ENCODE measurements at regions not wholly inside any gene's neighbourhood (a gene's known extent, or its start where the extent isn't known, plus 50 kb on each side); places are given as distances from the start of the nearest gene placed in this dataset.

DNA sequence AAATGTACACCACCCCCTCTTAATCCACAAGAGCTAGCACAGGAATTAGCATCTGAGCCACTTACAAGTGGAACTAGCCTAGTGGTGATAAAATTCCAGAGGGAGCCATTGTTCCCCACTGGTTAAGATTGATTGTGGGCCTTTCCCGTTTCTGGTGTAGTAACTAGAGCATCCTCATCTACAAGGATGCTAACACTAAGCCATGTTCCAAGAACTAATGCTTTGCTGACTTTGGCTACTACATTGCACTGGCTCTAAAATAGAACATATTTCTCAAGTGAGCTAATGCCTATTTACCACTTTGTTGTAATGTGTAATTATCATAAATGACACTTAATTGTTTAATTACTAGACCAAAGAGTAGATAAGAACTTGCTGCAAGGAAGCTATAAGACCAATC lies 143.7 kb downstream of the FZD1 start:
- H3K9me3 ChIP-seq (ENCODE audit: control insufficient read depth, insufficient read depth, low read depth, low read length): no peaks in the 10 kb centered on the region
- CTCF ChIA-PET: no interaction called here
- no peaks in the 10 kb centered on the region for H3K4me1 ChIP-seq (ENCODE audit: control insufficient read depth, insufficient read depth, low read length)
- H3K36me3 ChIP-seq (ENCODE audit: control insufficient read depth in 2 of 2, insufficient read depth in 1 of 2, low read length in 2 of 2): no peaks in the 10 kb centered on the region
- POLR2A ChIA-PET: no interaction called here
- TF ChIP-seq, protein P1, sequence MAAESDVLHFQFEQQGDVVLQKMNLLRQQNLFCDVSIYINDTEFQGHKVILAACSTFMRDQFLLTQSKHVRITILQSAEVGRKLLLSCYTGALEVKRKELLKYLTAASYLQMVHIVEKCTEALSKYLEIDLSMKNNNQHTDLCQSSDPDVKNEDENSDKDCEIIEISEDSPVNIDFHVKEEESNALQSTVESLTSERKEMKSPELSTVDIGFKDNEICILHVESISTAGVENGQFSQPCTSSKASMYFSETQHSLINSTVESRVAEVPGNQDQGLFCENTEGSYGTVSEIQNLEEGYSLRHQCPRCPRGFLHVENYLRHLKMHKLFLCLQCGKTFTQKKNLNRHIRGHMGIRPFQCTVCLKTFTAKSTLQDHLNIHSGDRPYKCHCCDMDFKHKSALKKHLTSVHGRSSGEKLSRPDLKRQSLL (tag by site-specific recombination; IDR thresholded peaks at IDR 0.05): no peak
- TF ChIP-seq ZNF768 (tag by site-specific recombination; IDR thresholded peaks at IDR 0.05) (no peak), ZNF114 (tag by site-specific recombination; IDR thresholded peaks at IDR 0.05) (no peak), KLF1 (tag by site-specific recombination; IDR thresholded peaks at IDR 0.05) (no peak), ZNF169 (tag by site-specific recombination; IDR thresholded peaks at IDR 0.05) (no peak), ZSCAN23 (tag by site-specific recombination; IDR thresholded peaks at IDR 0.05) (no peak), ZNF76 (tag by site-specific recombination; IDR thresholded peaks at IDR 0.05; ENCODE audit: borderline replicate concordance, low read depth) (no peak), ZNF596 (tag by site-specific recombination; IDR thresholded peaks at IDR 0.05) (no peak), ZNF621 (tag by site-specific recombination; IDR thresholded peaks at IDR 0.05) (no peak), MYNN (tag by site-specific recombination; IDR thresholded peaks at IDR 0.05; ENCODE audit: borderline replicate concordance) (no peak), ZNF24 (tag by site-specific recombination; IDR thresholded peaks at IDR 0.05) (no peak)
- H3K4me3 ChIP-seq (ENCODE audit: low read depth, low read length): no peak overlapping the region
- no peak overlapping the region for H3K27ac ChIP-seq (ENCODE audit: extremely low read depth, low read depth, low read length)

DNA sequence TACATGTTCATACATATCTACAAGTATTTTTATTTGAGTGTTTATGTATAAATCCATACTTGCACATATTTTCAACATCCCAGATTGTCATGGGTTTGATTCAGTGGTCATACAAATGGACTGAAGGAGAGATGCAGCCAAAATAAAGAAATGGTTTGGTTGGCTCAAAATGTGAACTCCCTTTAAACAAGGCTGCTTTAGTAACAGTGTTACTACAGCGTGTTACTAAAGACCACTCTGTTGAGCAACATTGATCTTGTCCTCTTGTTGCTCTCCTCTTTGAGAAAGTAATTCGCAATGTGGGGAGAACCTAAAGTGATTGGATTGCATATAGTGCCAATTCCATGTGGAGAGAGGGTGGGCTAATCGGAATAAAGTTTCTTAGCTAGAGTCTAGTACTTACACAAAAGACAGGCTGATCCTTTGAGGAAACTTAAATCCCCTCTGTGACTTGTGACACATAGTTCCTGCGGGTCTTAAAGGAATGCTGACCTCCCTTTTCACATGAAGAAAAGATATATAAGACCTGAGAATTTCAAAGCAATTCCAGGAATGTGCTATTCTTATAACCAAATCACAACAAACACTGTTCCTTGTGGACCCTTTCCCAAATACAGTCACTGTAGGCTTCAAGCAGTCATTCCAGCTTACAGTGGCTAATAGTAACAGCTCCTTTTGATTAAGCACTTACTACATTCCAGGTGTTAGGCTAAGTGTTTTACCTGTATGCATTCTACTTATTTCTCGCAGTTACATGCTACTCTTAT lies 144.3 kb downstream of the FZD1 start:
- Histone ChIP-seq H3K9me3 (ENCODE audit: control insufficient read depth, insufficient read depth, low read depth, low read length) (no peaks in the 10 kb centered on the region), H3K4me1 (ENCODE audit: control insufficient read depth, insufficient read depth, low read length) (no peaks in the 10 kb centered on the region), H3K27ac (ENCODE audit: extremely low read depth, low read depth, low read length) (no peak overlapping the region), H3K36me3 (ENCODE audit: control insufficient read depth in 2 of 2, insufficient read depth in 1 of 2, low read length in 2 of 2) (no peaks in the 10 kb centered on the region), H3K4me3 (ENCODE audit: low read depth, low read length) (no peak overlapping the region)
- ChIA-PET CTCF (no interaction called here), POLR2A (no interaction called here)
- no peak for TF ChIP-seq ZNF211 (tag by site-specific recombination; IDR thresholded peaks at IDR 0.05; ENCODE audit: low read depth)
- TF ChIP-seq SCRT2 (tag by site-specific recombination; IDR thresholded peaks at IDR 0.05): no peak
- TF ChIP-seq, protein P2, sequence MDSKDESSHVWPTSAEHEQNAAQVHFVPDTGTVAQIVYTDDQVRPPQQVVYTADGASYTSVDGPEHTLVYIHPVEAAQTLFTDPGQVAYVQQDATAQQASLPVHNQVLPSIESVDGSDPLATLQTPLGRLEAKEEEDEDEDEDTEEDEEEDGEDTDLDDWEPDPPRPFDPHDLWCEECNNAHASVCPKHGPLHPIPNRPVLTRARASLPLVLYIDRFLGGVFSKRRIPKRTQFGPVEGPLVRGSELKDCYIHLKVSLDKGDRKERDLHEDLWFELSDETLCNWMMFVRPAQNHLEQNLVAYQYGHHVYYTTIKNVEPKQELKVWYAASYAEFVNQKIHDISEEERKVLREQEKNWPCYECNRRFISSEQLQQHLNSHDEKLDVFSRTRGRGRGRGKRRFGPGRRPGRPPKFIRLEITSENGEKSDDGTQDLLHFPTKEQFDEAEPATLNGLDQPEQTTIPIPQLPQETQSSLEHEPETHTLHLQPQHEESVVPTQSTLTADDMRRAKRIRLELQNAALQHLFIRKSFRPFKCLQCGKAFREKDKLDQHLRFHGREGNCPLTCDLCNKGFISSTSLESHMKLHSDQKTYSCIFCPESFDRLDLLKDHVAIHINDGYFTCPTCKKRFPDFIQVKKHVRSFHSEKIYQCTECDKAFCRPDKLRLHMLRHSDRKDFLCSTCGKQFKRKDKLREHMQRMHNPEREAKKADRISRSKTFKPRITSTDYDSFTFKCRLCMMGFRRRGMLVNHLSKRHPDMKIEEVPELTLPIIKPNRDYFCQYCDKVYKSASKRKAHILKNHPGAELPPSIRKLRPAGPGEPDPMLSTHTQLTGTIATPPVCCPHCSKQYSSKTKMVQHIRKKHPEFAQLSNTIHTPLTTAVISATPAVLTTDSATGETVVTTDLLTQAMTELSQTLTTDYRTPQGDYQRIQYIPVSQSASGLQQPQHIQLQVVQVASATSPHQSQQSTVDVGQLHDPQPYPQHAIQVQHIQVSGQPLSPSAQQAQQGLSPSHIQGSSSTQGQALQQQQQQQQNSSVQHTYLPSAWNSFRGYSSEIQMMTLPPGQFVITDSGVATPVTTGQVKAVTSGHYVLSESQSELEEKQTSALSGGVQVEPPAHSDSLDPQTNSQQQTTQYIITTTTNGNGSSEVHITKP (tag by site-specific recombination; IDR thresholded peaks at IDR 0.05): no peak
- TF ChIP-seq, protein P3, sequence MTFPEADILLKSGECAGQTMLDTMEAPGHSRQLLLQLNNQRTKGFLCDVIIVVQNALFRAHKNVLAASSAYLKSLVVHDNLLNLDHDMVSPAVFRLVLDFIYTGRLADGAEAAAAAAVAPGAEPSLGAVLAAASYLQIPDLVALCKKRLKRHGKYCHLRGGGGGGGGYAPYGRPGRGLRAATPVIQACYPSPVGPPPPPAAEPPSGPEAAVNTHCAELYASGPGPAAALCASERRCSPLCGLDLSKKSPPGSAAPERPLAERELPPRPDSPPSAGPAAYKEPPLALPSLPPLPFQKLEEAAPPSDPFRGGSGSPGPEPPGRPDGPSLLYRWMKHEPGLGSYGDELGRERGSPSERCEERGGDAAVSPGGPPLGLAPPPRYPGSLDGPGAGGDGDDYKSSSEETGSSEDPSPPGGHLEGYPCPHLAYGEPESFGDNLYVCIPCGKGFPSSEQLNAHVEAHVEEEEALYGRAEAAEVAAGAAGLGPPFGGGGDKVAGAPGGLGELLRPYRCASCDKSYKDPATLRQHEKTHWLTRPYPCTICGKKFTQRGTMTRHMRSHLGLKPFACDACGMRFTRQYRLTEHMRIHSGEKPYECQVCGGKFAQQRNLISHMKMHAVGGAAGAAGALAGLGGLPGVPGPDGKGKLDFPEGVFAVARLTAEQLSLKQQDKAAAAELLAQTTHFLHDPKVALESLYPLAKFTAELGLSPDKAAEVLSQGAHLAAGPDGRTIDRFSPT (tag by site-specific recombination; IDR thresholded peaks at IDR 0.05): no peak
- no peak for TF ChIP-seq ZNF37A (tag by site-specific recombination; IDR thresholded peaks at IDR 0.05)
- TF ChIP-seq, protein P4, sequence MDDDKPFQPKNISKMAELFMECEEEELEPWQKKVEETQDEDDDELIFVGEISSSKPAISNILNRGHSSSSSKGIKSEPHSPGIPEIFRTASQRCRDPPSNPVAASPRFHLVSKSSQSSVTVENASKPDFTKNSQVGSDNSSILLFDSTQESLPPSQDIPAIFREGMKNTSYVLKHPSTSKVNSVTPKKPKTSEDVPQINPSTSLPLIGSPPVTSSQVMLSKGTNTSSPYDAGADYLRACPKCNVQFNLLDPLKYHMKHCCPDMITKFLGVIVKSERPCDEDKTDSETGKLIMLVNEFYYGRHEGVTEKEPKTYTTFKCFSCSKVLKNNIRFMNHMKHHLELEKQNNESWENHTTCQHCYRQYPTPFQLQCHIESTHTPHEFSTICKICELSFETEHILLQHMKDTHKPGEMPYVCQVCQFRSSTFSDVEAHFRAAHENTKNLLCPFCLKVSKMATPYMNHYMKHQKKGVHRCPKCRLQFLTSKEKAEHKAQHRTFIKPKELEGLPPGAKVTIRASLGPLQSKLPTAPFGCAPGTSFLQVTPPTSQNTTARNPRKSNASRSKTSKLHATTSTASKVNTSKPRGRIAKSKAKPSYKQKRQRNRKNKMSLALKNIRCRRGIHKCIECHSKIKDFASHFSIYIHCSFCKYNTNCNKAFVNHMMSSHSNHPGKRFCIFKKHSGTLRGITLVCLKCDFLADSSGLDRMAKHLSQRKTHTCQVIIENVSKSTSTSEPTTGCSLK (tag by site-specific recombination; IDR thresholded peaks at IDR 0.05): no peak
- TF ChIP-seq ZNF544 (tag by site-specific recombination; IDR thresholded peaks at IDR 0.05): no peak
- TF ChIP-seq ZNF2 (tag by site-specific recombination; IDR thresholded peaks at IDR 0.05): no peak
- no peak for TF ChIP-seq ZBTB8A (tag by site-specific recombination; IDR thresholded peaks at IDR 0.05)
- TF ChIP-seq ZNF274 (IDR thresholded peaks at IDR 0.05; ENCODE audit: low read length): no peak
- TF ChIP-seq ZNF274 (tag by site-specific recombination; IDR thresholded peaks at IDR 0.05; ENCODE audit: borderline replicate concordance): no peak
